ENCODE measurements at regions not wholly inside any gene's neighbourhood (a gene's known extent, or its start where the extent isn't known, plus 50 kb on each side); places are given as distances from the start of the nearest gene placed in this dataset.

DNA sequence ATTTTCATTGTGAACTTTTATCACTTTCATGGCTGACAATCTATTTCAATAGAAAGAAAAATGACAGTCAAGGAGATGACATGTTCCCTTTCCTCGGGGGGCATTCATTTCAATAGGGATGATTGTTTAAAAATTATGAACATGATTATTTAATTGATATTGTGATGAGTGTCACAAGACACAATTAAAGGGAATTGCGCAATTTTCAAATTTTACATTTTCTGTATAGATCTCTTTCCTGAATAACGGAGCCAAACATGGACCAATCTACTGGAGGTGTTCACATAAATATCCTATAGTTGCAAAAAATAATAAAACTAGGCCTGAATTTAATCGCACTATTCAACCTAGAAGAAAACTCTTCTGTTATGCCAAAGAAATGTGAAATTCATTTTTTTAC lies 1274.6 kb downstream of the SLITRK5 start:
- Histone ChIP-seq H3K4me3 (no peak overlapping the region), H3K27me3 (no peaks in the 10 kb centered on the region), H3K36me3 (no peaks in the 10 kb centered on the region), H3K4me1 (no peaks in the 10 kb centered on the region), H3K9me3 (no peaks in the 10 kb centered on the region), H3K27ac (no peak overlapping the region)
- TF ChIP-seq CTCF (IDR thresholded peaks at IDR 0.05) = no peak
- DNase-seq (ENCODE audit: low spot score) = no peak

DNA sequence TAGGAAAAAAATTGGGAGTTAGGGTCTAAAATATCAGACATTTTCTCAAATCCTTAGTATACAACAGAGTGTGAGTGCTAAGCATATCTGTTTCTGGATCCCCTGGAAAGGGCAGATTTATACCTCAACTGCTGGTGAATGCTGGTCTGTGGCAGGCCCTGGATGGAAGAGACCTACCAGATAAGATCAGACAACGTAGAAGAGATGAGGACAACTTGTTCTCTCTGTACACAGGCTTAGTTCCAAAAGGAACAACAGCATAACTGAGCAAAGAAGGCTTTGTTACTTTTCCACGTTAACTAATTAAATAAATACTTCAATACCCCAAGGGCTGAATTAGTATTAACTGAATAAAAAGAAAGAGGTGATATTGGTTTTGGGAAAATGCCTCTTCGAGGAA lies 1277.3 kb downstream of the SLITRK5 start:
- DNase-seq (ENCODE audit: low spot score) = no peak
- H3K4me3 ChIP-seq = no peak overlapping the region
- no peak overlapping the region for H3K27ac ChIP-seq
- H3K4me1 ChIP-seq = no peaks in the 10 kb centered on the region
- TF ChIP-seq CTCF (IDR thresholded peaks at IDR 0.05) = no peak
- H3K9me3 ChIP-seq = no peaks in the 10 kb centered on the region
- H3K27me3 ChIP-seq = no peaks in the 10 kb centered on the region
- H3K36me3 ChIP-seq = no peaks in the 10 kb centered on the region

GRCh38 chr13:88958821-88959220 lies 1287.7 kb downstream of the SLITRK5 start:
- Histone ChIP-seq H3K4me3 (no peak overlapping the region), H3K4me1 (no peaks in the 10 kb centered on the region), H3K9me3 (no peaks in the 10 kb centered on the region), H3K36me3 (no peaks in the 10 kb centered on the region), H3K27ac (no peak overlapping the region), H3K27me3 (no peaks in the 10 kb centered on the region)
- DNase-seq (ENCODE audit: low spot score) = no peak
- no peak for TF ChIP-seq CTCF (IDR thresholded peaks at IDR 0.05)

DNA sequence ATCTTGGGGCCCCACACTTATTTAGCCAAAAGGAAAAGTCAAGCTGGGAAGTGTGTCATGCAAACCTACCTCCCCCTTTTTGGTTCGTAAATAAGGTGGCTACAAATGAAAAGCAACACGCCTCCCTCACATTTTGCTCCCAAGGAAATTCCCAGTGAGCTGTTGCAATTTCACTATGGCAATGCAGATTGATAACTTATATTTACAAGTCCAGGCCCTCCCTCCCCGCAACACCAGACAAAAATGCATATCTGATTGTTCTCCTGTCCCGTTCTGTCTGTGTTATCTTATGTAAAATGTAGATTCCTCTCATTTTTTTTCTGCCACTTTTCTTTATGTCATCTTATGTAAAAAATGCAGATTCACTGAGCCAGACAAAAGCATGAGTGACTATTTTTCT lies 1305.3 kb downstream of the SLITRK5 start:
- DNase-seq (ENCODE audit: low spot score) = no peak
- Histone ChIP-seq H3K4me1 (no peaks in the 10 kb centered on the region), H3K36me3 (no peaks in the 10 kb centered on the region), H3K4me3 (no peak overlapping the region), H3K27ac (no peak overlapping the region), H3K9me3 (no peaks in the 10 kb centered on the region), H3K27me3 (no peaks in the 10 kb centered on the region)
- no peak for TF ChIP-seq CTCF (IDR thresholded peaks at IDR 0.05)

- no peak for DNase-seq (ENCODE audit: low spot score)
- TF ChIP-seq CTCF (IDR thresholded peaks at IDR 0.05) = no peak
- Histone ChIP-seq H3K9me3 (no peaks in the 10 kb centered on the region), H3K4me3 (no peak overlapping the region), H3K4me1 (no peaks in the 10 kb centered on the region), H3K27me3 (no peaks in the 10 kb centered on the region), H3K36me3 (no peaks in the 10 kb centered on the region), H3K27ac (no peak overlapping the region)
Measured at GRCh38 chr13:88978607-88979006, 1307.4 kb downstream of the SLITRK5 start.

- Histone ChIP-seq H3K36me3 (no peaks in the 10 kb centered on the region), H3K4me3 (no peak overlapping the region), H3K4me1 (no peaks in the 10 kb centered on the region), H3K27me3 (no peaks in the 10 kb centered on the region), H3K27ac (no peak overlapping the region), H3K9me3 (no peaks in the 10 kb centered on the region)
- peak in 1 of 2 donors; percentile 44 for TF ChIP-seq CTCF (IDR thresholded peaks at IDR 0.05)
- no peak for DNase-seq (ENCODE audit: low spot score)
Measured at GRCh38 chr13:88979465-88980175, 1308.4 kb downstream of the SLITRK5 start.

Data from right atrium auricular region (tissue), 2 donors.